Myocyte (in vitro differentiated cells): ENCODE measurements at regions not wholly inside any gene's neighbourhood (a gene's known extent, or its start where the extent isn't known, plus 50 kb on each side); places are given as distances from the start of the nearest gene placed in this dataset.
"Not testable (repeated sequence)": the region's sequence is repeated elsewhere in the genome, so short reads cannot be mapped to it uniquely, and the experiment has no call there.

Source experiments
- DNase-seq: peaks from one replicate; pipeline ENCODE4 v3.0.0-alpha.2; 2012; ENCODE audit warnings: low read depth

DNA sequence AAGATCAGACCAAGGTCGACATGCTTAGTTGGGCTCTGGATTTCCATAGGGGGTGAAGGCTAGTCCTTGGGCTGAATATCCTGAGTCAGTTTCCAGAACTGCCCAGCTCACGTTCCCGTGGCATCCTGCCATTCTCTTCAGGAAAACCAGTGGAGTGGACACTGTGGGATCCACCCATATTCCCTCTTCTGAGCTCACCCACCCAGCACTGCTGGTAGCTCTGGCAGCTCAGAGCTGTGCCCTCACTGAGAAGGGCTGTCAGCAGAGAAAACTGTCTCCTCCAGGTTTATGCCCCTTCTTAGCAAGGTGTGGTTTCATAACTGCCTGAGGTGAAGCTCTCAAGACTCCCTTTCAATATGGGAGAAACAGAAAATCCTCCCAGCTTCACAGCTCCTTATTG, 111.7 kb downstream of the GGTLC2 start:
- DNase-seq: no peak

DNA sequence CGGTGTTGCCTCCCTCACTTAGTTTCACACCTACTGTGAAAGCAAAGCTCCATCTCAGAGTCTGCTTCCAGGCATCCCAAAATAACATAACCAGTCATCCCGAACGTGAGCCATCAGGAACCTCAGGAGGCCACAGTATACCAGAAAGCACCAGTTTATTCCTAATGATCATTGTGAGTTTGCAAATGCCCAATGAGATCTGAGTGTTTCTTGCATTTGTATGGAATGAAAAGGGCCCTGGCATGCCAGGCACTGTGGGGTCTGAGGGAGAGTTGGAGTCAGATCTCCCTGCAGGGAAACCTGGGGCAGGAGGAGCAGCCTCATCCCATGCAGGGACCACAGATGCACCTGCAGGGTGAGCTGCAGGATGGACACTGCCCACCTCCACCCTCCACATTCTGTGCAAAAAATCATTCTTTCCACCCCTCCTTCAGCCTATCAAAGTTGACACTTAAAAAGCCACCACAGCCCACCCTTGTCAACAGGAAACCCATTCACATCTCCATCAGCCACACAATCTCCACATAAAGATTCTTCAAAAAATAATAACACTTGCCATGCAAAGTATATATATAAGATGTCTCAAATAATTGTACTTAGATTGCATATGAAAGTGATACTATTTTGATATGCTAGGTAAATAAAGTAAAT, 112.3 kb downstream of the GGTLC2 start:
- DNase-seq: not testable (repeated sequence)

DNA sequence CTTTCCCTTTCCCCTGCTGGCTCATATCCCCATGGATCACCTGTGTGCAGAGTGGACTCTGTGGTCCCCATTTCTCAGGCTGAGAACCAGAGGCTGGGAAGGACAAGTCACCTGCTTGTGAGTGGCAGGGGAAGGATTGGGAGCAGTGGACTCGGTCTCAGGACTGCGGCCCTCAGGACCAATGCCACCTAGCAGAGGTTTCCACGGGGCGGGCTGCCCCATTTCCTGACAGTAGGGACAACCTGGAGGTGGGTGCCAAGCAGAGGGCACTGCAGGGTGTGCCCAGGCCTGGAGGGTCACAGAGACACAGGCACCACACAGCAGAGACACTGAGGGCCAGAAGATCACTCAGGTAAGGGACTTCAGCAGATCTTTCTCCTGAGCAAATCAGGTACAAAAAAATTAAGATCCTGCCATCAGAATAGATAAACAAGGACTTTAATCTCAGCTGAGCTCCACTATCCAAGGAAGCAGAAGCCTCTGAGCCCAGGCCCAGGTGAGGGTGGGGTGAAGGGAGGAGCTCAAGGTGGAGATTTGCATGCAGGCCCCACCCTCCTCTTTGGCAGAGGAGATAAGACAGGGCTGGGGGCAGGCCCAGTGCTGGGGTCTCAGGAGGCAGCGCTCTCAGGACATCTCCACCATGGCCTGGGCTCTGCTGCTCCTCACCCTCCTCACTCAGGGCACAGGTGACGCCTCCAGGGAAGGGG, 113.8 kb downstream of the GGTLC2 start:
- not testable (repeated sequence) for DNase-seq

DNA sequence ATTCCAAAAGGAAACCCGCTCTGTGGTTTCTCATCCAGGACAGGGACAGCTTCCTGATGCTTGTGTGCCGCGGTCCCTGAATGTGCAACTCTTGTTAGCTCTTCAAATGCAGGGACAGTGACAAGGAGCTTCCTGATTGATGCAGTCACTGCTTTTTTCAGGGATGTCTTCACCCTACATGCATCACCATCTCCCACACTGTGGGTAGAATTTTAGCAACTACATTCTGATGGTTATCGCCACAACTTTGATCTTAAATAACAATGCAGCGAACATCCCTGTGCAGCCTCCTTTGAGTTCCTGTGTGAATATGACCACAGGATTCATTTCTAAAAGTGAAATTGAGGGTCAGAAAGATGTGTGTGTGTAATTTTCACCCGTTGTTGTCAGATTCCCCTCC, 115.0 kb downstream of the GGTLC2 start:
- peak; percentile 57 for DNase-seq

DNA sequence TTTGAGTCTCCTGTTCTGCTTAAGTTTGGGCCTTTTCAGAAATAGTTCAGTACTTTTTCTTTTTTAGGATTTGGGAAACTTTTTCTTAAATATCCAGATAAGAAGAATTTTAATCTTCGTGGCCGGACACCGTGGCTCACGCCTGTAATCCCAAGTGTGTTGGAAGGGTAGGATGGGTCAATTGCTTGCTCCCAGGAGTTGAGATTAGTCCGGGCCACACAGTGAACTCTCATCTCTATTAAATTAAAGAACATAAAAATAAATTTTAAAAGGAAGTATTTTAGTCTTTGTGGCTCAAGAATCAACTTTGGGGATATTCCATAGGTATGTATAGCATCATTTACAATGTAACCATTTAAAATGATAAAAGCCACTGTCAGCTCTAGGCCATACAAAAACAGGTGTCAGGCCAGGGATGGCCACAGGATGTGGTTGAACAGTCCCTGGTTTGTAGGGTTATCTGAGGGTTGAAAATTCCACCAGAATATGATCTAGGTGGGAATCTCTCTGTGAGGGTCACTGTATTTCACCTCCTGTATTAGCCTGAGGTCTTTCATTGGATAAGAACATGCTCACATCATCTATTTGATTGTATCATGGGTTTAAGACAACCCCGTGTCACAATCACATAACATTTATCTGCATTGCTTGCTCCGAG, 115.6 kb downstream of the GGTLC2 start:
- DNase-seq: no peak

DNA sequence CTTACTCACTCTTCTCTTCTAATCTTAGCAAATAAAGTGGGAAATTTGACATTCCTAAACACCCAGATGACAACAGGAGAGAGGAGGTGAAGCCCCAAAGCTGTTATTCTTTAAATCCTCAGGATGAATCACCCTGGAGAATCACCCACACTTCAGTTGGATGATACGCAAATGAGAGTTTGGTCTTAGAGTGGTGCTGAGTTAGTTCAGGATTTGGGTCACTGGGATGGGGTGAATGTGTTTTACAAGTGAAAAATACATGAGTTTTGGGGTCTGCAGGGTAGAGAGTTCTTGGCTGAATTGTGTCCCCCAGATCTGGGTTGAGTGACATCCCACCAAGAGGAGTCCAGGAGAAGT, 117.2 kb downstream of the GGTLC2 start:
- DNase-seq: no peak

DNA sequence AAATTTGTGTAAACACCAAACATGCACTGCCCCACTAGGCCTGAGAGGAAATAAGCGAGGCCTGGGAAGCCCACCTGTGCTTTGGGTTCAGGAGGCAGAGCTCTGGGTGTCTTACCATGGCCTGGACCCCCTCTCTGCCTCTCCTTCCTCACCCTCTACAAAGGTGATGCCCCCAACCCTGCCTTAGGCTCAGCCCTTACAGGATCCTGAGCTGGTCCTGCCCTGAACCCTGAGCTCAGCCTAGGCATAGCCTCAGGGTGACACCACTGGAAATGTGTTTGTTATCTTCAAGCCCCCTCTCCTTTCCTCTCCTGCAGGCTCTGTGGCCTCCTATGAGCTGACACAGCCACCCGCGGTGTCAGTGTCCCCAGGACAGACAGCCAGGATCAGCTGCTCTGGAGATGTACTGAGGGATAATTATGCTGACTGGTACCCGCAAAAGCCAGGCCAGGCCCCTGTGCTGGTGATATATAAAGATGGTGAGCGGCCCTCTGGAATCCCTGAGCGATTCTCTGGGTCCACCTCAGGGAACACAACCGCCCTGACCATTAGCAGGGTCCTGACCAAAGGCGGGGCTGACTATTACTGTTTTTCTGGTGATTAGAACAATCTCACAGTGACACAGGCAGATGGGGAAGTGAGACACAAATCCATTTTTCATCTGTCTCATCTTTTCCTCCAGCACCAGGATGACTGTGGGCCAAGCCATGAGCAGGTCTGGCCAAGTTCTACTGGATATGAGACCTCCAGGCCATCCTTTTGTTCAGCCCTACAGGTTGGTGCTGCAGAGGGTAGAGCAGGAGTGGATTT, 117.8 kb downstream of the GGTLC2 start:
- peak; percentile 9 for DNase-seq

DNA sequence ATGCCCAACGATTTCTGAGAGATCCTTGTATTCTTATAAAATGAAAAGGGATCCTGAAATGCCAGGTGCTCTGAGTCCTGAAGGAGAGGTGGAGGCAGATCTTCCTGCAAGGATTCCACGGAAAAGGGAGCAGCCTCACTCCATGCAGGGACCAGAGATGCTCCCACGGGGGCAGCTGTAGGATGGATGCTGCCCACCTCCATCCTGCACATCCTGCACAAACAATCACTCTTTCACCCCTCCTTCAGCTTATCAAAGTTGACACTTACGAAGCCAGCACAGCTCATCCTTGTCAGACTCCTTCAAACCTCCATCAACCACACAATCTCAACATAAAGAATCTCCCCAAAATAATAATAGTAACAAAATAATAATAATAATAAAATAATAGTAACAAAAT, 119.1 kb downstream of the GGTLC2 start:
- no peak for DNase-seq

DNA sequence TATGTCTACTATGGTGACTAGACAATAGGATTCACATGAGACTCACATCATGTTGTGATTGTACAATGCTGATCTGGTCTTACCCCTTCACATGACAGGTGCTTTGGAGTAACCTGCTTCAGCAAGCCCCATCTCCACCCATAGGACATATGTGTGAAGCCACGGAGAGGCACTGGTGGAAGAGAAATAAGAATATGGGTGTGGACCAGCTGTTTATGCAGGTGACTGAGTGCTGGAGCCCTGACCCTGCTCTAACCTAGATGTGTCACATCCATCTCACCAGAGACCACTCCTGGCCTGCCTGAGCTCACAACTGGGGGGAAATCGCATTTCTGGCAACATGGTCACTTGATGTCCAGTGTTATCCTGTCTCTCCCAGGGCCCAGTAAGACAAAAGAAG, 119.7 kb downstream of the GGTLC2 start:
- DNase-seq: no peak

DNA sequence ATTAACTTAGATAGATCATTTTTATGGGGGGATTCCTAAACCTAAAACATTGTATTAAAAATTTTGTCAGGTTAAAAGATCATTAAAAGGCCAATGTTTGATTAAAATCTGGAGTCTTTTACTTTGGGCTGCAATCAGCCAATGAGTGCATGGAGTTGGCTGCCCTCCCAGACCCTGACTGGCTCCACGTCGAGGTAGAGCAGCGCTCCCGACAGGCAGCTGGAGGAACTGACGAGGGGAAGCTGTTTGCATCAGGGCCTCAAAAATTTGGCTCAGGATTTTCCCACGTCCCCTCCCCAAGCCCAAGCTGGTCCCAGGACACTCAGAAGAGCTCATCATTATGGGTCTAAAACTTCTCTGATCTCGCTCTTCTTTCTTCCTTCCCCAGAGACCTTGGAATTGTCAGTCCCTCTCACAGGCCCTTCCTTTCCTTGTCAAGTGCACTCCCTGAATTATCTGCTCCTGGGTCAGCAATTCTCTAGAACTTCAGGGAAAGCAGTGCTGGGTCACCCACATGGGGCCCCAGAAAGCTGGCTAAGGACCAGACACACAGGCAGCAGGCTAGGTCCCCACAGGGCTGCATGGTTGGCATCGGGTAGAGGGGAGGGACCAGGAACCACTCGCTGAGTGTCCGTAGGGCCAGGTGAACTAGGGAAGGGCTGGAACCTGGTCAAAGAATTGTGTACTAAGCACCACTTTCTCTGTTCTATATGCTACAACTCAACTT, 119.6 kb upstream of the IGLL5 start:
- no peak for DNase-seq

DNA sequence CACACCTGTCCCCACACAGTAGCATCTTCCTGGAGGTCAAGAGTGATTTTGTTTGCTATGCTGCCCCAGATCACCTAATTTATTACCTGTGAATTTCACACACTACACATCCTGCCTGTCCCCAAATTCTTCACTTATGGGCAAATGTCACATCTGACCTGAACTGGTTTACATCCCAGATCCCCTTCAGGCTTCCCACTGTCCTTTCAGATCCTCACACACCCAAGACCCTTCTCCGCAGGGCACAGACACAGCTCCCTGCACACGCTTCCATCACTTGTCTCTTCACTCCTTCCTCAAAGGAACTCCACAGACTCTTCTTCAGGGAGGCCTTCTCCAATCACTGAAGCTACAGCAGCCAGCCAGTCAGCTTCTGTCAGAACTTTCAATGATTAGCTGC, 118.7 kb upstream of the IGLL5 start:
- no peak for DNase-seq

DNA sequence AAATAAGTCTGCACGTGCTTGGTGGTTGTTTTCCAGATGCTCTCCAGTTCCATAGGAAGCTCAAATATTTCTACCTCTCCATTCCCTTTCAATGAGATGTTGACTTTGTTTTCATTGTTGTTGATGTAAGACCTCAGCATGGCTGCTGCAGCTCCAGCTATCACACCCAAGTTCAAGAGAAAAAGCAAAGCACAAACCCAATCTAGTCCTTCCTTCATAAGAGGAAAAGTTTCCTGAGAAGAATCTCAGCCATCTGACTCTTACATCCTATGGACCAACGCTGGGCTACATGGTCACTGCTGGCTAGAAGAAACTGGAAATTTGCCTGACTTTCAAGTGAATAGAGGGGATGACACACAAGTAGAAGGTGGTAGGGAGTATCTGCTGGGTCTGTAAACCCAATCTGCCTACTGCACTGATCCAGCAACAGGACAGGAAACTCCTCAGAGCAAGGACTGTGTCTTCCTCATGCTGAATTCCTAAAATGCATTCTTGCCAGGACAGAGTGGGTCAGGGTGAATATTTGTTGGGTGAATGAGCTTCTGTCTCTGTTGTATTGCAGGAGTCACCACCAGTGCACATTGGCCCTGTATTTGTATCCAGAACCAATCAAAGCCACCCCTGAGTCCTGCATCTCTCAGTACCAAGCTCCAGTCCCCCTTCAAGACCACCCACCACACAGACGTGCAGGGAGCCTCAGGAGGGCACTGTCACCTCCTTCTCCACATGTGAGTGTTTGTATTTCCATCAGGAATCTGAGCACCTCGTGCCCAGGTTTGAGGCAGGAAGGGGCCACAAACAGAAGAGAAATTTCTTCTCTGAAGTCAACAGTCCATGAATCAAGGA, 118.0 kb upstream of the IGLL5 start:
- no peak for DNase-seq

DNA sequence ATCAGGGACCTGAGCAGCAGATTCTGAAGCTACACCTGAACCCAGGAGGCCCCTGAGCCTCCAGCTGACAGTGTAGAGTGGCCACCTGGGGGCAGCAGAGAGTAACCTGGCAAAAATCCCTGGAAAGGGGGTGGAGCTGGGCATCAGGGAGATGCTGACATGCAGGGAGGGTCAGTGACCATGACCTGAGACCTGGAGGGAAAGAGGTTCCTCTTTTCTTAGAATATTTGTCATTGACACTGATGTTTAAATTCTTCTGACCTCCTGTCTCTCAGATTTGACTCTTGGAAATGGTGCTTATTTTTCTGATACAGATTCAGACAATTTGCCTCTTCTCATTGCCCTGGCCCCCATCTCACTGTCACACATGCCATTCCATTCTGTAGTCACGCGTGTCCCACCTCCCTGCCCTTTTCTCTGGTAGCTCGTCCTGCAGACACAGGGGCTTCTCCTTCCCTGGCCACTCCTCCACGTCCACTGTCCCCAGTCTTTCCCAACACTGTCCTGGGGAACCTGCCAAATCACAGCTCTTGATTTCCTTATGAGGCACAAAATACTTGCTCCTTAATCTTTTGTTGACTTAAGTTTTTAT, 117.2 kb upstream of the IGLL5 start:
- peak; percentile 22 for DNase-seq

DNA sequence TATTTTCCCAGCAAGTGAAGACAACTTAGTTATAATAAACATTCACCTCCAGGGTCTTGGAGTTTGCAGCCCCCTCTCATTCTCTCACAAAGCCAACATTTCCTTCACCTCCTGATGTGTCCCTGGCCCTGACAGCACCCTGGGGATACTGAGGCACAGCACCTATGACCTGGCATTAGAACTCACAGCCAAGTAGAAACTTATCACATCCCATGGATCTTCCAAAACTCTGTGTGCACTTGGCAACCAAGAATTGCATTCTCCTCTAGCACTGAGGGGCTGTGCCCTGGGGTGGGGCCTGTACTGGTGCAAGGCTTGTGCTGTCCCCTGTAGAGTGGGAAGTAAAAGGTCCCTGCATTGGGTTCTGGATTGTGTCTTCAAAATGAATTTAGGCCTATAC, 116.7 kb upstream of the IGLL5 start:
- DNase-seq: no peak

DNA sequence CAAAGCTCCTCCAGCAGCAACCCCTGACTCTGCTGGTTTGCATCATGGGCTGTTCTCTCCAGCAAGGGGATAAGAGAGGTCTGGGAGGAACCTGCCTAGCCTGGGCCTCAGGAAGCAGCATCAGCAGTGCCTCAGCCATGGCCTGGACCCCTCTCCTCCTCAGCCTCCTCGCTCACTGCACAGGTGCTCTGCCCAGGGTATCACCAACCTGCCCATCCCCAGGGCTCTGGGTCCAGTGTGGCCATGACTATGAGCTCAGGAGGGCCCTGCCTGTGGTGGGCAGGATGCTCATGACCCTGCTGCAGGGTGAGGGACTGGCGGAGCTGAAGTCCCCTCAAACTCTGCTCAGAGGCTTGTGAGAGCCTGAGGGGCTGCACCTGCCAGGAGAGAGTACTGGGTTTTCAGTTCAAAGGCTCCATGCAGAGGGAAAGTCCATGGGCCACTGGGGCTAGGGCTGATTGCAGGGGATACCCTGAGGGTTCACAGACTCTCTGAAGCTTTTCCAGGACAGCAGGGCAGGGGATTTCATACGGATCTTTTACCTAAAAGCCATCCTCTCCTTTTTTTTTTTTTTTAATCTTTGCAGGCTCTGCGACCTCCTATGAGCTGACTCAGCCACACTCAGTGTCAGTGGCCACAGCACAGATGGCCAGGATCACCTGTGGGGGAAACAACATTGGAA, 115.8 kb upstream of the IGLL5 start:
- no peak for DNase-seq

DNA sequence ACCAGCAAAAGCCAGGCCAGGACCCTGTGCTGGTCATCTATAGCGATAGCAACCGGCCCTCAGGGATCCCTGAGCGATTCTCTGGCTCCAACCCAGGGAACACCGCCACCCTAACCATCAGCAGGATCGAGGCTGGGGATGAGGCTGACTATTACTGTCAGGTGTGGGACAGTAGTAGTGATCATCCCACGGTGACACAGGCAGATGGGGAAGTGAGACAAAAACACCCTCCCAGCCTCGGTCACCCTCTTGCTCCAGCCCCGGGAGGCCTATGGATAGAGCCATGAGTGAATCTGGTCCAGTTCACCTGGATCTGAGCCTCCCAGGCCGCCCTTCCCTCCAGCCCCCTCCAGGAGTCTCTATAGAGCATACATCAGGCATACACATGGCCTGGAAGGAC, 115.2 kb upstream of the IGLL5 start:
- DNase-seq: no peak

DNA sequence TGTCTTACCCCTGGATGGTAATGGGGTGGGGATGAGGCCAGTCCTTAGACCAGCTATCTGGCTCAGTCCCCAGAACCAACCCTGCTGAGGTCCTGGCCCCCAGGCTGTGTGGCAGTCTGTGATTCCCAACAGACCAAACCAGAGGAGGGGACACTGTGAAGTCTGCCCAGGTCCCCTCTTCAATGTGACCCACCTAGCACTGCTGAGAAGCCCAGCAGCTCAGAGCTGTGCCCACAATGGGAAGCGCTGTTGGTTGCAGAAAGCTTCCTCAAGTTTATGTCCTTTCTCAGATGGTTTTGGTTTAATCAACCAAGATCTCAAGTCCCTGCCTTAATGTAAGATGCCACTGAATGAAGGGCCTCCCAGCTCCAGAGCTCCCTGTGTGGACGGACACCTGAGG, 114.7 kb upstream of the IGLL5 start:
- DNase-seq: no peak

DNA sequence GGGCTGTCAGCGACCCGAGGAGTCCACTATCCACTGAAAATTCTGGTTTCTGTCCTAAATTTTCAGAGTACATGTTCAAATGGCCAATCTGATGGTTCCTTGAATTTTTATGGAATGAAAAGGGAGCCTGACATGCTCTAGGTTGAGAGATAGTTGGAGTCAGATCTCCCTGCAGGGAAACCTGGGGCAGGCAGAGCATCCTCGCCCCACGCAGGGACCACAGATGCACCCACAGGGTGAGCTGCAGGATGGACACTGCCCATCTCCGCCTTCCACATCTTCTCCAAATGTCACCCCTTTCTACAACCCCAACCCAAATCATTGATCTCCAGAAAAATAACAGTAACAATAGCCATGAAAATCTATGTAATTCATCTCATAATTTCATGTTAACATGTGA, 114.2 kb upstream of the IGLL5 start:
- DNase-seq: no peak

DNA sequence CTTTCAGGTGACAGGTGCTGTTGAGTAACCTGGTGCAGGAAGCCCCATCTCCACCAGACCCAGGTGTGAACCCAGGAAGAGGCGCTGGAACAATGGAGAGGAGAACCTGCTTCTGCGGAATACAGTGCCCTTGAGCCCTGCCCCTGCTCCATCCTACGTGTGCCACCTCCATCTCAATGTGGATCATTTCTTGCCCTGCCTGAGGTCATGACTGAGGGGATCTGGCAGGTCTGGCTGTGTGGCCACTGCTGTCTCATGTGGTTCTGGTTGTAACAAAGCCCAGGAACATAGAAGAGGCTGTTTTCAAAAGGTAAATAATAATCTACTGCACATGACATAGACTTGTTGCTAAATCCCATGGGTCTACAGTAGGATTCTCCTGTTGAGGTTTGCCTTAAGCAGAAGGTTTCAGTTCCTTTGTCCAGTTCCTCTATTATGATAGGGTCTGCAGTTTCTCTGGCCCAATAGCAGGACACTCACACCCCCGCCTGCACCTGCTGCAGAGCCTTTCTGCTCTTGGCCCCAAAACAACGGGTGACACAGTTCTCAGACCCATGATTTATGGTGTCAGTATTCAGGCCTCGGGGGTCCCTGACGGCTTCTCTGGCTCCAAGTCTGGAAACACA, 113.5 kb upstream of the IGLL5 start:
- DNase-seq: no peak
